ENCODE measurements at regions not wholly inside any gene's neighbourhood (a gene's known extent, or its start where the extent isn't known, plus 50 kb on each side); places are given as distances from the start of the nearest gene placed in this dataset.

DNA sequence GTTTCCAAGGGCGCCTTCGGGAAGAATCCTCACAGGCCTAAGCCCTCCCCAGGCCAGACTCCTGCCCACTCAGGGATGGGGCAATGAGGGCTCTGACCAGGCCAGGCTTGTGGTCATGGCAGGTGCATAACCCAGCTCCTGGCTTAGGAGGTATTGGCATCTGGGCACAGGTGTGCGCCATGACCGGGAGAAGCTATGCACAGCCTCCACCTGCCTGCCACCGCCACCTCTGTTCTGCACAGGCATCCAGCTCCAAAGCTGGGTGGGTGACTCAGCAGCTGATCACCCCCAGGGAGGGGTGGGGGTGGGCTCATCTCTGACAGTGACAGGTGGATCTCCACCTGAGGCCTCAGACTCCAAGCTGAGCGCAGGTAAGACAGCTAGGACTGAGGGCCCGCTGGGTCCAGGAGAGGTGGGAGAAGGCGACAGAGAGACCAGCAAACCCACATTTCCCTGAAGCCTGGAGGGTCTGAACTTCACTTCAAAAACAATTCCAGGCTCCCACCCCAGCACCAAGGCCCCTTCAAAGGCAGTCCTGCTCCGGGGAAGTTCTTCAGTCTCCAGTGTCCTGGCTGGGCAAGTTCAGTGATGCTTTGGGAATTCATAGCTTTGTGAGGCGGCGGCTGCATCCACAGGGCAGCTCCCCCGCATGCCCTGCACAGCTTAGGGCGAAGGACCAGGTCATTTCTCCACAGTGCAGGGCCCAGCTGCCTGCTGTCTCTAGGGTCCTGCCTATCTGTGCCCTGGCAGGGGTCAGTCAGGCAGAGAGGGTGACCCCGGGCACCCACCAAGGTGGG lies 121.6 kb upstream of the SMURF2 start:
- no peak for DNase-seq (ENCODE audit: low read depth)
- TF ChIP-seq, protein P1, sequence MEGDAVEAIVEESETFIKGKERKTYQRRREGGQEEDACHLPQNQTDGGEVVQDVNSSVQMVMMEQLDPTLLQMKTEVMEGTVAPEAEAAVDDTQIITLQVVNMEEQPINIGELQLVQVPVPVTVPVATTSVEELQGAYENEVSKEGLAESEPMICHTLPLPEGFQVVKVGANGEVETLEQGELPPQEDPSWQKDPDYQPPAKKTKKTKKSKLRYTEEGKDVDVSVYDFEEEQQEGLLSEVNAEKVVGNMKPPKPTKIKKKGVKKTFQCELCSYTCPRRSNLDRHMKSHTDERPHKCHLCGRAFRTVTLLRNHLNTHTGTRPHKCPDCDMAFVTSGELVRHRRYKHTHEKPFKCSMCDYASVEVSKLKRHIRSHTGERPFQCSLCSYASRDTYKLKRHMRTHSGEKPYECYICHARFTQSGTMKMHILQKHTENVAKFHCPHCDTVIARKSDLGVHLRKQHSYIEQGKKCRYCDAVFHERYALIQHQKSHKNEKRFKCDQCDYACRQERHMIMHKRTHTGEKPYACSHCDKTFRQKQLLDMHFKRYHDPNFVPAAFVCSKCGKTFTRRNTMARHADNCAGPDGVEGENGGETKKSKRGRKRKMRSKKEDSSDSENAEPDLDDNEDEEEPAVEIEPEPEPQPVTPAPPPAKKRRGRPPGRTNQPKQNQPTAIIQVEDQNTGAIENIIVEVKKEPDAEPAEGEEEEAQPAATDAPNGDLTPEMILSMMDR (conservative IDR thresholded peaks at IDR 0.05; ENCODE audit: low read depth, low read length): no peak
- no peak overlapping the region for H3K4me3 ChIP-seq (ENCODE audit: low read depth, low read length)

DNA sequence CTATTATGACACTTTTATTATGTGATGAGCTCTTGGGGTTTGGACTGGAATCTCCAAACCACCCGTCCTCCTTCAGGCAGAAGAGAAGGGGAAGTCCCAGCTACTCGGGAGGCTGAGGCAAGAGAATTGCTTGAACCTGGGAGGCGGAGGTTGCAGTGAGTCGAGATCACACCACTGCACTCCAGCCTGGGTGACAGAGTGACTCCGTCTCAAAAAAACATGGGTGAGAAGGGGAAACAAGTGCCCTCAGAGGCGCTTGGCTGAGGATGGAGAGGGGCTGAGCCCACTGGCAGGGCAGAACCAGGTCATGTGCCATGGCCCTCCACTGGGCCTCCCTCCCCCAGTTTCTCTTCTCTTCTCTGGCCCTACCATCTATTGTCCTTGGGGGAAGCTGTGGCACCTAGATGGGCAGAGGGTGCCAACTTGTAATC lies 120.9 kb upstream of the SMURF2 start:
- no peak for DNase-seq (ENCODE audit: low read depth)
- H3K4me3 ChIP-seq (ENCODE audit: low read depth, low read length): no peak overlapping the region
- TF ChIP-seq, protein P1 (conservative IDR thresholded peaks at IDR 0.05; ENCODE audit: low read depth, low read length): no peak

DNA sequence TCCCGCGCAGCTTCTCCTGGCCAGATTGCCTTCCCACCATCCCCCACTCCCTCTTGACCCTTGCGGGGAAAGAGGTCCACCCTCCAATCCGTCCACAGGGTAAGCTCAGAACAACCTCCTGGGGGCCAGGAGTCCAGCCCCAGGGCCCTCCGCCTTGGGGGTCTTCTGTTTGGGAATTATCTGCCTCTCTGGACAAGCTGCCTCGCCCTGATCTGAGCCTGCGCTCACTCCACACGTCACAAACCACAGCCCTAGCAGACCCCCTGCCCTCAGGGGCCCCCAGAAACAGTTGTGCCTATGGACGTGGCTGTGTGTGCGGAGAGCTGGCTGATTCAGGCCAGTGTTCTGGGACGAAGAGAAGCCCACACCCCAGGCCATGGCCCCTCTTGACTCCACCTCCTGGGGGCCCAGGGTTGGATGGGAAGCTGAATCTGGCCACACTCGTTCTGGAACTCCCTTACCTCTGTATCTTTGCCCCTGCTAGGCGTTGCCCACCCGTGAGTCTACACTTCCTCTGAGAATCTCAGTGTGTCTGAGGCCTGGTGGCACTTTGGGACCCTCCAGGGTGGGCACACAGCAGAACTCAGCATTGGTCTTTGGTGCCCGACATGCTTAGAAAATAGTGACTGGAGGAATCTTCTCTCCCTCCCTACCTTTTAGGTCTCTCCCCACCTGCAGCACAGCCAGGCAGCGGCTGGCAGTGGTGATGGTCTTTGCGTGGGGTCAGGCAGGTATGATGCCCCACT lies 119.9 kb upstream of the SMURF2 start:
- TF ChIP-seq, protein P1 (conservative IDR thresholded peaks at IDR 0.05; ENCODE audit: low read depth, low read length): no peak
- H3K4me3 ChIP-seq (ENCODE audit: low read depth, low read length): peak overlapping the region; percentile 51
- no peak for DNase-seq (ENCODE audit: low read depth)

DNA sequence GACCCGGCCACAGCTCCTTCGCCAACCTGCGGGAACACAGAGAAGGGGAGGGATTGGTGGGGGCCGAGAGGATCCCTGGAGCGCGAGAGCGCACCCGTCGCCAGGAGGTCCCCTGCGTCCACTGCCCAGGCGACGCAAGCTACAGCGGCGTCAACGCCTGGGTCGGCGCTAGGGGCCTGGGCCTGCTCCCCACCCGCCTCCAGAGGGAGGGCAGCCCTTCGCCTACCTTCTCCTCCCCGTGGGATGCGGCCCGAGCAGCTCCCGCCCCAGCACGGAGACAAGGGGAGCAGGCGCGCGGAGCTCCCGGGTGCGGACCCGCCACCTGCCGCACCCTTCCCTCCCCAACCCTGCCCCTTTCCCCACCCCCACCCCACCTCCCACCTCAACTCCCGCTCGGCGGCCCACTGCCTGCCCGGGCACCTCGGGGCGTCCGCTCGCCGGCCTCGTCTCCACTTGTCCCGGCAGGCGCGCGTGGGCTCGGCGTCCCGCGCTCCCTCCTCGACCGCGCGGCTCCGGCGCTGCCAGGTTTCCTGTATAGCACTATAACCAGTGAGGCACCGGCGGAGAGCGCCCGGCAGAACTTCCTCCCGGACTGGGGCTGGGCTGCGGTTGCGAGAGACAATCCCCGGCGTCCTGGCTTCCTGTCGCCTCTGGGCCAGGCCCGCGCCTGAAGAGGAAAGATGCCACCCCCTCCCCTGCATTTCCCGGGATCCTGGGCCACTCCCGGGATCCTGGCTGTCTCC lies 119.1 kb upstream of the SMURF2 start:
- peak overlapping the region; percentile 51 for H3K4me3 ChIP-seq (ENCODE audit: low read depth, low read length)
- TF ChIP-seq, protein P1 (conservative IDR thresholded peaks at IDR 0.05; ENCODE audit: low read depth, low read length): no peak
- no peak for DNase-seq (ENCODE audit: low read depth)

DNA sequence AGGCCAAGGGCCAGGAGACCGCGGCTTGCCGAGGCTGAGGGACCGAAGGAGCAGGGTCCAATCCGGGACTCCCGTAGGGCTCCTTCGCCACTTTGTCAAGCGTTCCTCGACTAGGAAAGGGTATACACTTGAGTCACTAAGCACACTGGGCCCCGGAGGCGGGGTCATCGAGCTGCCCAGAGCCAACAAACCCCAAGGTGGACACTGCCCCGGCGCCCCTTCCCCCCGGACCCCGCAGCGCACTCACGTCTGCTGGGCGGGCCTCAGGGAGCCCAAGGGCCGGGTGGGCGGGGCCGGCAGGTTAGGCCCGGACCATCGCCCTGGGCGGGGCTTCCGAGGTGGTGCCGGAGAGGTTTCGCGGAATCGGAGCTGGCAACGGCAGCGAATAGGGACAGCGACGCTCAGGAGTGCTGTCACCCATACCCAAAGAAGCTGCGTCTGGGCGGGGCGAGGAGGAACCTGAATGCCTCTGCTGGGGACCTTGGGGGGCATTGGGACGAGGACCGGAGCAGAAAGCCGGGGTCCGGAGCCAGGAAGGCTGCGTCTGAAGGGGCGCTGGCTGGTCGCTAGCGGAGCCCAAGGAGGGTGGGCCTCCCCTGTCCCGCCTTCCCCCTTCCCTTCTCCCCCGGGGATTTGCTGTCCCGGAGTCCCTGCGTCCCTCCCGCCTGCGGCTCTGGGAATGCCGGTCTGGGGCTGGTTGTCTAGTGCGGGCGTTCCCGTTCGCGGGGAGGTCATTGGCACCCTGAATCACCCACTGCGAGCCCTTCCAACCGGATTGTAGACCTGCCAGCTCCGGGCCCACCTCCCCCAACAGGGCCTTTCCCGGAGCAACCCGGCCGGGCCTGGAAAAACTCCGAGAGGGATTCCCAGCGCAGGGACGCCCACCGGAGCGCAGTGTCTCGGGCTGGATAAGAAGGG lies 118.2 kb upstream of the SMURF2 start:
- DNase-seq (ENCODE audit: low read depth): no peak

More for the DNA sequence above, 118.2 kb upstream of the SMURF2 start:
- peak overlapping the region; percentile 51 for H3K4me3 ChIP-seq (ENCODE audit: low read depth, low read length)
- TF ChIP-seq, protein P1 (conservative IDR thresholded peaks at IDR 0.05; ENCODE audit: low read depth, low read length): no peak
